GM11168 (cell line): ENCODE measurements at regions not wholly inside any gene's neighbourhood (a gene's known extent, or its start where the extent isn't known, plus 50 kb on each side); places are given as distances from the start of the nearest gene placed in this dataset.
"Not testable (repeated sequence)": the region's sequence is repeated elsewhere in the genome, so short reads cannot be mapped to it uniquely, and the experiment has no call there.

Experiments used
- in situ Hi-C: fragments of 300-500 bp; cut with MboI; formaldehyde crosslinking; loops from one replicate; pipeline ENCODE4 v1.12.0; 2022; ENCODE audit warnings: low sequenced_read_pairs; ENCODE audit not compliant: unreplicated experiment

- in situ Hi-C loops = no loop called here
Measured at GRCh38 chr10:31121757-31122577, 90.3 kb upstream of the ZNF438 start.

DNA sequence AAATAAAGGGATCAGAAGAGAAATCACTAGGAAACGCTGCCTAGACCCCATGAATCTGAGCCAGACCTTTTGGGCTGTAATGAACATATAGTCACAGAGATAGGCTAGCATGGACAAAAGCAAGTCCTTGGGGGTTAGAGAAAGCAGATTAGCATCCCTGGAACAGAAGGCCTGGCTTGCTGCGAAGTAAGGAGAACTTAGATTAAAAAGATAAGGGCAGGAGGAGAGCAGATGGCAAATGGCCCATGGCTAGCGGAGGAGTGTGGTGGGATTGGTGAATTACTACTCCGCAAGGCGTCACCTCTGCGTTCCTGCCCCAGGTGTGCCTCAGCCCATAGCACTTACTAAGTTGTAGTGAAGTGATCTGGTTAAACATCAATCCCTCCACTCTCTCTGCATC, 92.3 kb upstream of the ZNF438 start:
- in situ Hi-C loops = no loop called here

DNA sequence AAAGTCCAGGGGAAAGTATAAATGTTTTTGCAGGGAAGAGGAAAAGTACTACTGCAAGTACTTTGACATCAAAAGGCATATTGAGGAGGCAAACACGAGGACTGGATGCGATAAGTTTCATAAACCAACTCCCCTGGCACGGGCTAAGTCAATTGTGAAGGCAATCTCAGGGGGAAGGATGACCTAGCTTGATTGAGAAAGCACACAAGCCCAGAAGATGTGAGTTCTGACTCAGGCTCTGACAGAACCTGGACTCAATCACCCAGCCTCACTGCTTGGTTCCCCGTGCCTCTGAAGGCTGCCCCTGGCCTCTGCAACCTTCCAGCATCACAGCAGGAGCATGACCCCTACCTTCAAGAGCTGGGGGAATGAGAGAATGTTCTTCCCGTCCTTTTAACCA, 93.2 kb upstream of the ZNF438 start:
- in situ Hi-C loops = no loop called here

- in situ Hi-C loops = no loop called here
Measured at GRCh38 chr10:31125789-31126188, 94.1 kb upstream of the ZNF438 start.

GRCh38 chr10:31126593-31126992, 94.9 kb upstream of the ZNF438 start:
- in situ Hi-C loops = no loop called here

DNA sequence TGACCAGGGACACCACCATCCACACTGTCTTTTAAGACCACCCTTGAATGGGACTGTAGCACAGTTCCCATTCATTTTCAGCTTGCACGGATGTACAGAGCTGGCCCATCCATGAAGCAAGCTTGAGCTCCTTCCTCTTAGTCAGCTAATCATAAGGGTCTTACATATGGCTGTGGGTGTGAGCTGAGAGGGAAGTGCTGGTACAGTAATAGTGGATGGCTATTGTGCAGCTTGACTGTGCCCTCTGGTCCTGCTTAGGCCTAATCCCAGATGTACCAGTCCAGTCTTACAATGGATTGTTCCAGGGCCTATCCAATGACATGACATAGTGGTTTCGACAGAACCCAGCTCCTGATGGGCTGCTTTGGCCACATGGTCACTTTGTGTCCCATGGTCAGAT, 96.9 kb upstream of the ZNF438 start:
- in situ Hi-C loops = no loop called here

- in situ Hi-C loops = no loop called here
Measured at GRCh38 chr10:31129271-31129670, 97.6 kb upstream of the ZNF438 start.

GRCh38 chr10:31129880-31130405, 98.3 kb upstream of the ZNF438 start:
- in situ Hi-C loops = no loop called here

DNA sequence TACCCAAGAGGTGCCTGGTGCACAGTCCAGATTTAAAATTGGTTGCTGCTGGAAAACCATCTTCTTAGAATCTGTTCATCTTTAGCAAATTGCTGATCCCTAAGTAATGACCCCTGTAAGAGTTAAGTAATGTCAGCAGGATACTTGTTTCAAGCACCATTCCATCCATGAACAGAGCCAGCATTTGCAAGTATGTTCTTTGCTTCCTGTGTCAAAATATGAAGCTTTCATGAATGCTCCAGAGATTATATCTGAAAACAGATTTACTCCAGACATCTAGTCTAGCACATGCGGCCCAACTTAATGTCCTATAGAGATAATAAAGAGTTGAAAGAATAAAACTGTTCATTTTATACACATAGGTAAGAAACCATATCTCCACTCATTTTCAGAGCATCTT, 98.7 kb upstream of the ZNF438 start:
- in situ Hi-C loops = no loop called here

DNA sequence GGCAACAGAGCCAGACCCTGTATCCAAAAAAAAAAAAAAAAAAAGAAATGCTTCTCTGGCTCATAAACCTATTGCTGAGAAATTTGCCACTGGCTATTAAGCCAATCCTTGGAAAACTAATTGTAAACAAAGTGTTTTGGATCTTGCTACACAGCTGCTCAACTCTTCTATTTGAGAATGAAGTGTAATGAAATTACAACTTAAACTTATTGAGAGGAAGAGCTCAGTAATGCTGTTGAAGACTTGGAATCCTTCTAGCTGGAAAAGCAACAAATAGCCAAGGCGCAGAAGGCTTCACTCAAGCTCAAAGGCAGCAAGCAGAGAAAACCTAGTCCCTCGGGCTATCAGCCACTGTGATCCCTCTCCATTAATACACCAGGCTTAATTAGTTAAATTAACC, 99.6 kb upstream of the ZNF438 start:
- in situ Hi-C loops = no loop called here

DNA sequence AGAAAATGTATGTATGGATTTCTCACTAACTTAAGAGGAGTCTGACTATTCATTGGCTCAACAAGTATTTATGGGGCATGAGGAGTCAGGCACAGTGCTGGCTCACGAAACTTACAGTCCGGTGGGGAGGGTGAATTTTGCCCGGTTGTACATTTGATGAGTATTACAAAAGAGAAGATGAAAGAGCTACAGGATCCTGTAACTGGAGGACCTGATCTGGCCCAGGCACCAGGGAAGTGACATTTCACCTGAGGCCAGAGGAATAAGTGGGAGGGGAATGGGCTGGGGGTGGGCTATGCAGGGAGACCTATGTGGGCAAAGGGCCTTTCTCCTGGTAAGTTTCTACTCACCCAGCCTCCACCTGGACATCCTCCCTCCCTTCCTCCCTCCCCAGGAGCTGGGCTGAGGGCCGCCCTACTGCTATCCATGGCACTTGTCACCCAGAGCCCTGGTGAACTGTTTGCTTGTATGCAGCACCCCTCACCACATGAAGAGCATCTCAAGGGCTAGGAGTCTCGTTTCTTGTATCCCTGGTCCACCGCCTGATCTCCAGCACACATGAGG, 101.1 kb upstream of the ZNF438 start:
- in situ Hi-C loops = no loop called here

DNA sequence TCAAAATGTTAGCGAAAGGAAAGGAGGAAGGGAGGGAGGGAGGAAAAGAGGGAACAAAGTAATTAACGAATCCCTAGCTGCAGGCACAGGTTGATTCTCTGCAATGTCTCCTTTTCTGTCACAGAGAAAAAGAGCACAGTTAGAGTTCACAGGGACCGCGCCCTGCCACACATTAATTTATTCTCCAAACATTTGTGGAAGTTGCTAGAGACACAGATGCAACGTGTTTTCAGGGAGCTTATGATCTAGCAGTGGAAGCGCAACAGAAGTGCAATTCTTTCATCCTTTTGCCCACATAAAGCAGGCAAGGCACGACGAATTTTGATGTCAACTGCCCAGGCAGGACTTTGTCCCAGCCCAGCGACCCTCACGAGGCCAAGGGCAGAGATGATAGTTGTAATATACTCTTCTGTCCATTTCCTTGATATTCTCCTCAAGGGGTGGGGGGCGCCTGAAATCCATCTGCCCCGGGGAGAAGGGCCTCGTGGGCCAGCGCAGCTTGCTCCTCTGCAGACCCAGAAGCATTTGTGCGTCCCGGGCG, 101.7 kb upstream of the ZNF438 start:
- in situ Hi-C loops = no loop called here

DNA sequence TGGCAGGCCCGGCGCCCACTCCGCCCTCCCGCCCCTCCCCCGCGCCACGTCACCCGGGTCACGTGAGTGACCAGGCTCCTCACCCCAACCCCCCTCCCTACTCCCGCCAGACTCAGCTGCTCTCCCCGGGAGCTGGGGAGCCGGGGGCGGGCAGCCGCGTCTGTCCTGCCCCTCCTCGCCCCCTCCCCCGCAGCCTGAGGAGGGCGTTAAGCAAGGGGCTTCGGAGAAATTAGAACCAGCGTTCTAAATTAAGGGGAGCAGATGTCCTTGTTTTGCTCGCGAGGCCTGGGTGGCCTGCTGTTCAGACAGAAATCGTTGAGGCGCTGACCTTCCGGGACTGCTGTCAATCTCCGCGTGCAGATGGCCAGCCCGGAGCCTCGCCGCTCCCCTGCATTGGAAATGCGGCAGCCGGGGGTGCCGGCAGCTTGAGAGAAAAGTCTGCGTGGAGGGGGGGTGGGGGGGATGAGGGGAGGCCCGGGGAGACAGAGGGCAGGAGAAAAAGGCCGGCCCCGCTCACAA, 102.2 kb upstream of the ZNF438 start:
- in situ Hi-C loops = no loop called here

- in situ Hi-C loops = no loop called here
Measured at GRCh38 chr10:31134311-31134952, 102.8 kb upstream of the ZNF438 start.

- in situ Hi-C loops = no loop called here
Measured at GRCh38 chr10:31135171-31135570, 103.5 kb upstream of the ZNF438 start.

GRCh38 chr10:31135791-31136190, 104.1 kb upstream of the ZNF438 start:
- in situ Hi-C loops = not testable (repeated sequence)

GRCh38 chr10:31136386-31136785, 104.7 kb upstream of the ZNF438 start:
- in situ Hi-C loops = no loop called here

DNA sequence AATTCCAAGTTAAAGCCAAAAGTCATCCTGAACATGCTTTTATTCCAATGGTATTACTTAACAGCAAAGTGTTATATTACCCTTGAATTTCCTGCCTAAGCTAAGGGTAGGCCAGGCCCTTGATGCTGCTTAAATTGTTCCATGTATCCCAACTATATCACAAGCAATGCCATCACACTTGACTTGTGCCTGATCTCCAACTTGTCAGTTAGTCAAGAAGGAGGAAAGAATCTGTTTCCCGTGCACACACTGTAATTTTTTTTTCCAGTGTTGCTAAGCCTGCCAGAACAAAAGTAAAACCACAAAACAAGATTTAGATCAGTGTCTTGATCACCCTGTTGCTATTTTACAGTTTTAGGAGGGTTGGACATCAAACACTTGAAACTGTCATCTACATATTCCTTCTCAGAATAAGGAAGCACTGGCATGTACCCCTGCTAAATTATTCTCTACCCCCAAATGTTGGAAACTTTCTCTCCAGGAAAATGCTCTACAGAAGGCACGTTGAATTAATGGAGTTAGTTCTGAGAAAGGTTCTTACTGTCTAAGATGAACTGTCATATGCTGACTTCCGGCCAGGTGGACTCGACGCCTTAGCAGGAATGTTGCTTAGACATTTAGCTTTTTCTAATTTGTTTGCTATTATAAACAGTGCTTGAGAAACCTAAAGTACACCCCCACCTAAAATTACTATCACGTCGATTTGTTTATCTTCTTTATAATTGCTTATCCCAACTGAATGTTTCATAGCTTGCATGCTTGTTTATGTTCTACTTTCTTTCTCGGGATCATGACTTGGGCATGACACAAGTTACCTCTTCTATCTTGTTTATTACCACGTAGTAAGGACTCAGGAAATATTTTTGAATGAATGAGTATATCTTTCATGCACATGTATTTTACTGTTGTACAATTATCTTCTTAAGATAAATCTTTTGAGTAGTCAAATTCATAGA, 105.5 kb upstream of the ZNF438 start:
- in situ Hi-C loops = no loop called here

DNA sequence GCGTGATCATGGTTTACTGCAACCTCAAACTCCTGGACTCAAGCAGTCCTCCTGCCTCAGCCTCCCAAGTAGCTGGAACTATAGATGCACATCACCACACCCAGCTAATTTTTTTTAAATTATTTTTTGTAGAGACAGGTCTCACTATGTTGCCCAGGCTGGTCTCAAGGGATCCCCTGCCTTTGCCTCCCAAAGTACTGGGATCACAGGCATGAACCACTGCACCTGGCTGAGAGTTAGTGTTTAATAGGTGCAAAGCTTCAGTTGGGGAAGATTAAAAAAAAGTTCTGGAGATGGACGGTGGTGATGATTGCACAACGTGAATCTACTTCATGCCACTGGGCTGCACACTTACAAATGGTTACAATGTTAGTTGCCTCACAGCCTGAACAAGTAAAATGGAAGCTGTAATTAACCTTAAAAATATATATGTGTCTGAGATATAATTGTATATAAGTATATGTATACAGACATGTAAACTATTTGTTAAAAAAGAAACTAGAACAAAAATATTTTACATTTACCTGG, 106.4 kb upstream of the ZNF438 start:
- in situ Hi-C loops = no loop called here

- in situ Hi-C loops = no loop called here
Measured at GRCh38 chr10:31139497-31139896, 107.8 kb upstream of the ZNF438 start.
